BJ (cell line): ENCODE measurements at regions not wholly inside any gene's neighbourhood (a gene's known extent, or its start where the extent isn't known, plus 50 kb on each side); places are given as distances from the start of the nearest gene placed in this dataset.
"Not testable (repeated sequence)": the region's sequence is repeated elsewhere in the genome, so short reads cannot be mapped to it uniquely, and the experiment has no call there.

Experiments
- CTCF ChIA-PET: fragments of 350-600 bp; formaldehyde crosslinking; extraction: SDS; loops from one replicate; lab custom pipeline; 2021; ENCODE audit warnings: antibody characterized with exemption, inconsistent platforms; lab: Yijun Ruan, JAX
- POLR2A ChIA-PET: fragments of 300-600 bp; sonication (Branson Sonifier 250); formaldehyde crosslinking; extraction: SDS; loops from one replicate; lab custom pipeline; 2021; ENCODE audit warnings: antibody characterized with exemption; lab: Charles Lee
- DNase-seq: peaks from one replicate; pipeline ENCODE4 v3.0.0-alpha.2; 2011; ENCODE audit warnings: low read depth
- H3K27me3 ChIP-seq: 2 replicates; pipeline ENCODE4 v1.6.0; 2011; ENCODE audit warnings: low read length; ENCODE audit not compliant: control insufficient read depth, insufficient read depth
- H3K36me3 ChIP-seq: 2 replicates; pipeline ENCODE4 v1.5.1; 2011; ENCODE audit warnings: low read length; ENCODE audit not compliant: control insufficient read depth, insufficient read depth
- H3K4me3 ChIP-seq: 2 replicates; pipeline ENCODE4 v1.5.1; 2011; ENCODE audit warnings: low read depth, mild to moderate bottlenecking, control low read depth, low read length
- CTCF ChIP-seq: IDR thresholded peaks from 2 replicates; pipeline ENCODE4 v1.5.1; 2011; ENCODE audit warnings: low read depth, mild to moderate bottlenecking, control low read depth, inconsistent platforms, low read length, moderate library complexity; ENCODE audit not compliant: insufficient read depth

DNA sequence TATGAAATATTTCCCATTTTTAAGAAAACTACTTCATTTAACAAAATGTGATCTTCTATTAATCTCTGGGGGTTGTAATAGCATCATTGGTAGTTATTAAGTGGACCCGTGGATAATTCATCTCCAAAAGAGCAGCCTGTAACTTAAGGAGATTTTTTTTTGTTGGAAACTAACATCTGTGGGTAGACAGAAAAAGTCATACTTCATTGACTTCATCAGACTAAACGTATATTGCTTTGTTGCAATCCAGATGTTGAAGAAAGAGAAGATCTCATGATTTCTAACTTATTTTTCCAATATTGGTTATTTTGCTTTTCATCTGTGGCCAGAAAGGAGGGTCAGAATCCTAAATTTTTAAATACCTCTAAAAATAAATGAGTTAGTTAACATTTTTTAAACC, 296.5 kb upstream of the MIR17HG start:
- ChIA-PET POLR2A (no interaction called here), CTCF (no interaction called here)
- Histone ChIP-seq H3K27me3 (no peaks in the 10 kb centered on the region), H3K36me3 (no peaks in the 10 kb centered on the region), H3K4me3 (no peak overlapping the region)
- TF ChIP-seq CTCF = no peak
- no peak for DNase-seq

DNA sequence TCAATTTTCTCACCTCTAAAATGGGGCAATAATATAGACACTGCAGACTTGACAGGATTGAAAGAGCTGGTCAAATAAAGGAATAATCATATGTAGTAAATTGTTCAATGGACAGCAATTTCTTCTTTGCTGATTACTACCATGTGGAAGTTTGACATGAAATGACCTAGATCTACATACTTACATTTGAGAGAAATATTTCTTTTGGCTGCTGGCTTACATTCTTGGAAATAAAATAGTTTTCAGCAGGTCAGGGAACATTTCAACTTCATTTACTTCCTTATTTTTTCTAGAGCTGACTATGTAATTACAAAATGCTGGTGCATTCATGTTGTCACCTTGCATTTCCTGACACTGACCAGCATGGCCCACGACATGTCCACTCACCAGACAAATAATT, 294.6 kb upstream of the MIR17HG start:
- CTCF ChIA-PET = no interaction called here
- Histone ChIP-seq H3K36me3 (no peaks in the 10 kb centered on the region), H3K4me3 (no peak overlapping the region), H3K27me3 (no peaks in the 10 kb centered on the region)
- POLR2A ChIA-PET = no interaction called here
- TF ChIP-seq CTCF = no peak
- no peak for DNase-seq

DNA sequence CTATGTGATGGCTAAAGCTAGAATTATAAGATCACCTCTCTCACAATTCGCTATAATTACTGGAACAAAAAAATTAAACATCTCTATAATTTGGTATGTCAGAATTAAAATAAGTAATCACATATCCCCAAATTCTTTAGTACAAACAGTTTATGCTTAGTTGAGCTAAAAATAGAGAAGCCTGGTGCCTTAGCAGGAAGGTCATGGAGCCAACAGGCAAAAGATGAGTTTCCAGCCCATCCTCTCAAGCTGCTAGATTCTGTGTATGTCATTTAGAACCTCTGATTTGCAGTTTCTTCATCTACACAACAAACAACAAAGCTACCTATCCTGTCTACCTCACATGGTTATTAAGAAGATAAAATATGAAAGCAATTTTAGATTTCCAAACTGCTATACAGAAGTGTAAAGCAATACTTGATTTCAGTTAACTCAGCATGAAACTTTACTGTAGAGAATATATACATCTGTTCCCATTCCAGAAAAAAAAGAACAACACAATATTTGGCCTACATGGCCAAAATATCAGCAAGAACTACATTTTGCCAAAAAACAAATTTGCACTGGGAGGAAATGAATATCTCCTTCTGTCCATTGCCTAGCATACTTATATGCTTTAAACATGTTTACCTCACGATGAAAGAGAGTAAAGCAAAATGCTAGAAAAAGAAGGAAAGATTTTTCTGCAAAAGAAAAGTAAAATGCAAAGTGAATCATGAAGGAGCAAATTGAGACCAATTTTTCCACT, 294.0 kb upstream of the MIR17HG start:
- POLR2A ChIA-PET = no interaction called here
- no peak for TF ChIP-seq CTCF
- no peak overlapping the region for H3K4me3 ChIP-seq
- CTCF ChIA-PET = no interaction called here
- no peaks in the 10 kb centered on the region for H3K36me3 ChIP-seq
- no peak for DNase-seq
- no peaks in the 10 kb centered on the region for H3K27me3 ChIP-seq

- ChIA-PET POLR2A (no interaction called here), CTCF (no interaction called here)
- H3K27me3 ChIP-seq = no peaks in the 10 kb centered on the region
- no peaks in the 10 kb centered on the region for H3K36me3 ChIP-seq
- DNase-seq = no peak
- TF ChIP-seq CTCF = no peak
- no peak overlapping the region for H3K4me3 ChIP-seq
These were observed 292.6 kb upstream of the MIR17HG start for GRCh38 chr13:91054902-91055301.

DNA sequence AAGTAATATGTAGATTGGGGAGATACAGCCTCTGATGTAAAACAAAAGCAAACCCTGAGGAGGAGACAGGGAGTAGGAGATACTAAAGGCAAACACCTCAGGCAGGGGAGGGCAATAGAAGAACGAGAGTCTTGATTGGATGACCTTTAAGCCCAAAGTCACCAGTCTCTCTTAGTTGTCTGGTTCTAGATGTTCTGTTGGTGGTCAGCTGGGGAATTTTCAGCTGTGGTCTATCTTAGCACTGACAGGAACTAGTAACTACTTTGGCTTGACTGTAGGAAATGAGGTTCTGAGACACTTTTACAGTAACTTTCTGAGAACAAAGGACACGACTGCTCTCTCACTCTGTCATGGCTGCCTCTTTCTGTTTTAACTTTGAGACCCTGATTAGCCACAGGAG, 290.7 kb upstream of the MIR17HG start:
- CTCF ChIA-PET = no interaction called here
- no peak overlapping the region for H3K4me3 ChIP-seq
- H3K27me3 ChIP-seq = no peaks in the 10 kb centered on the region
- H3K36me3 ChIP-seq = no peaks in the 10 kb centered on the region
- no peak for DNase-seq
- POLR2A ChIA-PET = no interaction called here
- no peak for TF ChIP-seq CTCF

DNA sequence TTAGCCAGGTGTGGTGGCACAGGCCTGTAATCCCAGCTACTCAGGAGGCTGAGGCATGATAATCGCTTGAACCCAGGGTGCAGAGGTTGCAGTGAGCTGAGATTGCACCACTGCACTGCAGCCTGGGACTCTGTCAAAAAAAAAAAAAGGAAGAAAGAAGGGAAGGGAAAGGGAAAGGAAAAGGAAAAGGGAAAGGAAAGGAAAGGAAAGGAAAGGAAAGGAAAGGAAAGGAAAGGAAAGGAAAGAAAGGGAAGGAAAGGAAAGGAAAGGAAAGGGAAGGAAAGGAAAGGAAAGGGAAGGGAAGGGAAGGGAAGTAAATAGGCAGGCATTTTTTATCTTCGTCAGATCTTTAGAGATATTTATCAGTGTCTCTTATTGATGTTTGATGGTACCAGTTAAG, 290.0 kb upstream of the MIR17HG start:
- CTCF ChIA-PET, POLR2A ChIA-PET, DNase-seq, H3K36me3 ChIP-seq, H3K4me3 ChIP-seq, H3K27me3 ChIP-seq: not testable (repeated sequence)
